8988T (cell line): ENCODE measurements at regions not wholly inside any gene's neighbourhood (a gene's known extent, or its start where the extent isn't known, plus 50 kb on each side); places are given as distances from the start of the nearest gene placed in this dataset.

Source experiments
- DNase-seq: peaks from one replicate; pipeline ENCODE4 v3.0.0; 2011

- DNase-seq: no peak
Observed at GRCh38 chr15:29356786-29357185, 87.2 kb upstream of the NSMCE3 start.

- no peak for DNase-seq
Observed at GRCh38 chr15:29355477-29355876, 85.9 kb upstream of the NSMCE3 start.

- no peak for DNase-seq
Observed at GRCh38 chr15:29352402-29352801, 82.8 kb upstream of the NSMCE3 start.

DNA sequence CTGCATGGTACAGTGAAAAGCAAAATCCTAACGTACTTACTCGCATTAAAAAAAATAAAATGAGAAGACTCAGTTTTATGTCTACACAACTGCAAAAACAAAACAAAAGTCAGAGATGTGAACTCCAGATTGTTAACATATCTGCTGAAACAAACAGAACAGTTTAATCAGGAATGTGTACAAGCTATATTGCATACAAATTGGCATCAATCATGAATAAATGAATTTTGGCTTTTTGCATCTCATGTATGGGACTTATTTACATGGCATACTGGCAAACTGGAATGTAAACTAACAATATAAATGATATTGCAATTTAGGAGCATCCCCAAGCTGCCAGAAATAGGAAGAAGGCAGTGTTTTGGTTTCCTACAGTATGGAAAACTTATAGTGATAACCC is 79.6 kb upstream of the NSMCE3 start:
- no peak for DNase-seq

DNA sequence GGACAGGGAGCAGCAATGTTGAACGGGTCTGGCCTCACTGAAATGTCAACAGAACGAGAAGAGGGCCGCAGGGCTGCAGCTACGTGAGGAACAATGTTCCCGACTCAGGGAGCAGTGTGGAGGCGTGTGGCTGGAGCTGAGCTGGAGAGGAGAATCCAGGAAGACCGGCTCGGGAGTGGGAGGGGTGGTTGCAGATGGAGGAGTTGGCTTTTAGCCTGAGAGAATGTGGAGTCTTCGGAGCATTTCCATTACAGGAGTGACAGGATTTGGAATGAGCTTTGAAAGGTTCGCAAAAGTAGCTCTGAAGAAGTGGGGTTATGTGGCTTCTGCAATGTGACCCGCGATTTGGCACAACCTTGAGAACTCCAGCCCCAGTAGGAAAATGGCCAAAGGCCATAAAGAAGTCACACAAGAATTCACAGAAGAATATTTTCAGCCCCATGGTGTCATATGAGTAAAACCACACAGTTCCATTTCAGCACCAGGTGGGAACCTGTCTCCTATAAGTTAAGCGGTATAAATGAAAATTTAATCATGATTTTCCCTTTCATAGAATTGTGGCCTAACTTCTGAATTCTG is 78.8 kb upstream of the NSMCE3 start:
- no peak for DNase-seq

- DNase-seq: no peak
Observed at GRCh38 chr15:29346998-29347397, 77.4 kb upstream of the NSMCE3 start.

GRCh38 chr15:29345549-29346525 is 76.2 kb upstream of the NSMCE3 start:
- no peak for DNase-seq

- DNase-seq: no peak
Observed at GRCh38 chr15:29344474-29344873, 74.9 kb upstream of the NSMCE3 start.

DNA sequence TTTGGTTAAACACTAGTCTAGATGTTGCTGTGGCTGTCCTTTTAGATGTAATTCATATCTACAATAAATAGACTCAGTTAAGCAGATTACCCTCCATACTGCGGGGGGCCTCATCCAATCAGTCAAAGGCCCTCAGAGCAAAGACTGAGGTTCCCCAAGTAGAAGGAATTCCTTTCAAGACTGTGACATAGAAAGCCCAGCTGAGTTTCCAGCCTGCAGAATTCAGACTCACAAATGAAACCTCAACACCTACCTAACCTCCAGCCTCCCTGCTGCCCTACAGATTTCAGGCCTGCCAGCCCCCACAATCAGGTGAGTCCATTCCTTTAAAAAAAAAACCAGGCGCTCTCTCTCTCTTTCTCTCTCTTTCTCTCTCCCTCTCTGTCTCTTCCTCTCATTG is 73.6 kb upstream of the NSMCE3 start:
- DNase-seq: no peak

DNA sequence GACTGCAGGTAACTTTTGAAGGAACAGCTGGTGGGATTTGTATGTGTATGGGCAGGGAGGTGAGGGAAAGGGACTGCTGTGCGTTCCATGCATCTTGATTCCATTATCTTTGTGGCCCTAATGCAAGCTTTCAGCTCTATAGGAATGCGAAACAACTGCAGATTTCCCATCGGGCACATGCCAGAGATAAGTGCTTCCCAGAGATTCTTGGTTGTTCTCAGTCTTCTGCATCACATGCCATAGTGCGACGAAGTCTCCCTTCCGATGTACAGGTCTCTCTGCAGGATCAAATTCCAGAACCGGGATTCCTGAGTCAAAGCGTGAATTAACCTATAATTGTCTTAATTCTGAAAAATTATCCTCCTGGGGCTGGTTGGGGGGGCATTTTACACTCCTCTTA is 72.6 kb upstream of the NSMCE3 start:
- DNase-seq: no peak

GRCh38 chr15:29337156-29337959 is 67.7 kb upstream of the NSMCE3 start:
- no peak for DNase-seq

- no peak for DNase-seq
Observed at GRCh38 chr15:29334544-29334943, 64.9 kb upstream of the NSMCE3 start.

DNA sequence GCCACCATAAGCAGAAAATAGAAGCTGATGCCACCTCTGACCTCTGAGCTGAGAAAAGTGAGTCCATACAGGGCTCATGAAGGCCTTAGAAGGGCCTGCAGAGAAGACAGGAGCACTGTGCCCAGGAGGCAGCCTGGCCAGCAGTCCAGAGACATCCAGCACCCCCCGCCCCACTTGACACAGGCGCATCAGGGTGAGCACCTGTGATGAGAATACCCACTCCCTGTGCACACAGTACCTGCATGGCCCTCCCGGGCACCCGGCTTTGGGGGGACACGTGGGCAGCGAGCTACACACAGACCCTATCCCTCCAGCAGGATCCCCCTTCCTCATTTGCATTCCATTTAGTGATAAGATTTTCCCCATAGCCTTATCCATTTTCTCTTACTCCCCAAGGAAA is 63.6 kb upstream of the NSMCE3 start:
- DNase-seq: no peak

DNA sequence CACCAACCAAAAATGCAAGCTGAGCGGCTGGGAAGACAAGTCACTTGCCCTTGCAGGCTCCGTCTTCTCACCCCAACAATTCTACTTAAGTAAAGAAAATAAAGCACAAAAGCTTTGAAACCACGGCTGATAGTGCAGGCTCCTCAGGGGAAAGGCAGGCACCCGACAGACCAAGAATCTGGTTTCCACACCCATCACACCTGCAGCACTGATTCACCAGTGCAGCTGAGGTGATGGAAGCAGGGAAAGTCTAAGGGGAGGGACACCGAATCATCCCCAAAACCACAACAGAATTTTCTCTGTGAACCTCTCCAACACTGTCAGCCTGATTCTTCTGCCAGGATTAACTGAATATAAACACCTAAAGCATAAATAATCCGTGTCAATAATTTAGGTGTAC is 62.0 kb upstream of the NSMCE3 start:
- DNase-seq: no peak

- DNase-seq: no peak
Observed at GRCh38 chr15:29331071-29331470, 61.4 kb upstream of the NSMCE3 start.

DNA sequence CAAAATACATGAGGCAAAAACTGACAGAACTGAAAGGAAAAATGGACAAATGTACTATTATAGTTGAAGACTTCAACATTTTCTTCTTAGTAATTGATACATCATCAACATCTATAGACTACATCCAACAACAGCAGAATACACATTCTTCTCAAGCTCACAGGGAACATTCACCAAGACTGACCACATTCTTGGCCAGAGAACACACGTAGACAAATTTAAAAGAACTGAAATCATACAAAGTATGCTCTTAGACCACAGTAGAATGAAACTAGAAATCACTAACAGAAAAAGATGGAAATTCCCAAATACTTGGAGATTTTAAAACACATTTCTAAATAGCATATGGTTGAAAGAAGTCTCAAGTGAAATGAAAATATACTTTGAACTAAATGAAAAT is 55.1 kb upstream of the NSMCE3 start:
- DNase-seq: no peak

GRCh38 chr15:29323557-29323956 is 53.9 kb upstream of the NSMCE3 start:
- DNase-seq: no peak

DNA sequence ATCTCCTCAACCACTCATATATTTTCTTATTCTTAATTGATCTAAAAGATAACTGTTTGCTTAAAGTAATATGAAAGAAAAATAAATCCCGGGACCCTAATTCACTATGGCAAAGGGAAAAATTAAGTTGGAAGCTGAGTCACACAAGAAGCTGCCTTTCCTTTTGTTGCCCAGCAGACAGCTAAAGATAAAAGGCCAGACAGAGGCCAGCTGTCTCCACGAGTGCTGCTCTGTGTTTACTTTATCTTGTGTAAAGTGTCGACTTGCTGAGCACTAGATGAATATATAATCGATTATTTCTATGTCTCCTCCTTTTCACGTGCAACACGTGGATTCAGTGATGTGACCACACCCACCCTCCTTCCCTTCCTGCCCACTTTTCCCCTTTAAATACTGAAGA is 52.8 kb upstream of the NSMCE3 start:
- DNase-seq: no peak

GRCh38 chr15:29320420-29320819 is 50.8 kb upstream of the NSMCE3 start:
- no peak for DNase-seq

- DNase-seq: no peak
Observed at GRCh38 chr15:29319823-29320222, 50.2 kb upstream of the NSMCE3 start.
